ENCODE measurements at regions not wholly inside any gene's neighbourhood (a gene's known extent, or its start where the extent isn't known, plus 50 kb on each side); places are given as distances from the start of the nearest gene placed in this dataset.

DNA sequence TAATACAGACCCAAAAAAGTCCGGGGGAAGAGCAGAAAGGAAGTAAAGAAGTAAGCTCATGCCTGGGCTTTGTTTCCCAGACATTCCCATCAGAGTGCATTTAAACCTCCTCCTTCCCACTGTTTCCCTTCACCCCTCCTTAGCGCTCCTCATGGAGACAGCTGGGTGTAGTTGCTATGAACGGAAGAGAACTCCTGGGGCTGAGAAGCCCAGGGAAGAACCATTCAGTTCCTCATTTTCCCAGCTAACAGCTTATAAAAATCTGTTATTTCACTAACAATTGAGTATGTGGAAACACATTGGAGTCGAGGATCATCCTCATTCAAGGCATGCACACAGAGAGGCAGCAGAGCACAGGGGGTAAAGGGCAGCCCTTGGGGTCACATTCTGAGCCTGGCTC is 299.3 kb downstream of the SHQ1 start:
- no peak overlapping the region for H3K27ac ChIP-seq (ENCODE audit: insufficient read depth, low read depth, low read length)
- POLR2A ChIA-PET: no interaction called here
- BruUV-seq (replicated peaks): no TSS peak
- no peaks in the 10 kb centered on the region for H3K36me3 ChIP-seq (ENCODE audit: control insufficient read depth in 2 of 2, extremely low read depth in 1 of 2, insufficient read depth in 2 of 2, low read length in 2 of 2)
- no peaks in the 10 kb centered on the region for H4K20me1 ChIP-seq (replicated peaks; ENCODE audit: control insufficient read depth, extremely low read depth, insufficient read depth, low read length)
- TF ChIP-seq, protein P1, sequence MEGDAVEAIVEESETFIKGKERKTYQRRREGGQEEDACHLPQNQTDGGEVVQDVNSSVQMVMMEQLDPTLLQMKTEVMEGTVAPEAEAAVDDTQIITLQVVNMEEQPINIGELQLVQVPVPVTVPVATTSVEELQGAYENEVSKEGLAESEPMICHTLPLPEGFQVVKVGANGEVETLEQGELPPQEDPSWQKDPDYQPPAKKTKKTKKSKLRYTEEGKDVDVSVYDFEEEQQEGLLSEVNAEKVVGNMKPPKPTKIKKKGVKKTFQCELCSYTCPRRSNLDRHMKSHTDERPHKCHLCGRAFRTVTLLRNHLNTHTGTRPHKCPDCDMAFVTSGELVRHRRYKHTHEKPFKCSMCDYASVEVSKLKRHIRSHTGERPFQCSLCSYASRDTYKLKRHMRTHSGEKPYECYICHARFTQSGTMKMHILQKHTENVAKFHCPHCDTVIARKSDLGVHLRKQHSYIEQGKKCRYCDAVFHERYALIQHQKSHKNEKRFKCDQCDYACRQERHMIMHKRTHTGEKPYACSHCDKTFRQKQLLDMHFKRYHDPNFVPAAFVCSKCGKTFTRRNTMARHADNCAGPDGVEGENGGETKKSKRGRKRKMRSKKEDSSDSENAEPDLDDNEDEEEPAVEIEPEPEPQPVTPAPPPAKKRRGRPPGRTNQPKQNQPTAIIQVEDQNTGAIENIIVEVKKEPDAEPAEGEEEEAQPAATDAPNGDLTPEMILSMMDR (IDR thresholded peaks at IDR 0.05; ENCODE audit: extremely low read depth in 1 of 2, insufficient read depth in 1 of 2, low read depth in 1 of 2, low read length in 2 of 2): no peak
- TF ChIP-seq GATA2 (IDR thresholded peaks at IDR 0.05; ENCODE audit: insufficient read depth, insufficient read length, low read depth, low read length) (no peak), MAX (IDR thresholded peaks at IDR 0.05; ENCODE audit: insufficient read depth, insufficient read length) (no peak), EZH2 (IDR thresholded peaks at IDR 0.05; ENCODE audit: borderline replicate concordance, low read depth, low read length, severe bottlenecking) (no peak), FOS (IDR thresholded peaks at IDR 0.05; ENCODE audit: borderline replicate concordance, insufficient read depth, low read length) (no peak), JUN (IDR thresholded peaks at IDR 0.05; ENCODE audit: borderline replicate concordance, insufficient read depth, insufficient read length, low read depth) (no peak), POLR2AphosphoS5 (IDR thresholded peaks at IDR 0.05; ENCODE audit: insufficient read depth, low read depth, low read length) (no peak), POLR2A (IDR thresholded peaks at IDR 0.05; ENCODE audit: low read depth, low read length) (no peak)
- H2AFZ ChIP-seq (ENCODE audit: low read depth, low read length): no peak overlapping the region
- H3K4me1 ChIP-seq (ENCODE audit: control insufficient read depth, extremely low read depth, insufficient read depth, low read length): no peaks in the 10 kb centered on the region
- no peak overlapping the region for H3K4me2 ChIP-seq (ENCODE audit: insufficient read depth, low read length)
- dilution Hi-C loops (cut with MboI; ENCODE audit: extremely low pct_ligation_motif_present, low sequenced_read_pairs): no loop called here
- intact Hi-C loops (cut with micrococcal nuclease): no loop called here
- H3K4me3 ChIP-seq (replicated peaks in 1 of 3; ENCODE audit: insufficient read depth in 1 of 3, low read depth in 1 of 3, low read length in 3 of 3): no peak overlapping the region
- no peaks in the 10 kb centered on the region for H3K79me2 ChIP-seq (ENCODE audit: control insufficient read depth, insufficient read depth, low read length)
- CTCF ChIA-PET: interaction anchor here (1.6 kb wide), 1 partner anchor 36 kb away, joined by 4 read pairs; no protein-coding TSS in a partner anchor
- no peak overlapping the region for H3K9ac ChIP-seq (replicated peaks; ENCODE audit: extremely low read depth, insufficient read depth, low read length)
- FAIRE-seq (no peak), DNase-seq (ENCODE audit: low read depth, low spot score) (no peak)
- H3K9me1 ChIP-seq (replicated peaks; ENCODE audit: control insufficient read depth, extremely low read depth, insufficient read depth, low read length): no peaks in the 10 kb centered on the region
- H3K27me3 ChIP-seq (ENCODE audit: control insufficient read depth in 2 of 2, insufficient read depth in 2 of 2, low read length in 2 of 2): no peaks in the 10 kb centered on the region
- no peaks in the 10 kb centered on the region for H3K9me3 ChIP-seq (replicated peaks; ENCODE audit: control insufficient read depth, insufficient read depth, low read length)

All from endothelial cell of umbilical vein (primary cell).